GM23338 (cell line): ENCODE measurements at regions not wholly inside any gene's neighbourhood (a gene's known extent, or its start where the extent isn't known, plus 50 kb on each side); places are given as distances from the start of the nearest gene placed in this dataset.

ENCODE experiments used
- ATAC-seq: fragments of 200-7000 bp; cut with Tn5 transposase; 3 replicates; pipeline ENCODE4 v1.9.1; 2020
- DNase-seq: peaks from one replicate; pipeline ENCODE4 v3.0.0-alpha.2; 2015; ENCODE audit warnings: low spot score
- H2AFZ ChIP-seq: fragments of 200-600 bp; sonication (generic); 2 replicates; pipeline ENCODE4 v1.8.0; 2016; ENCODE audit warnings: antibody characterized with exemption, mild to moderate bottlenecking, moderate library complexity
- H3F3A ChIP-seq: fragments of 200-600 bp; sonication (generic); replicated peaks from 2 replicates; pipeline ENCODE4 v1.8.0; 2017; ENCODE audit warnings: antibody characterized with exemption, mixed run types, low read depth
- H3K27ac ChIP-seq: fragments of 200-600 bp; sonication (generic); 2 replicates; pipeline ENCODE4 v1.6.1; 2016; ENCODE audit warnings: low read depth
- H3K27me3 ChIP-seq: fragments of 200-600 bp; sonication (generic); 2 replicates; pipeline ENCODE4 v1.8.0; 2016; ENCODE audit warnings: mild to moderate bottlenecking, mixed run types, moderate library complexity; ENCODE audit not compliant: insufficient read depth
- H3K36me3 ChIP-seq: fragments of 200-600 bp; sonication (generic); 2 replicates; pipeline ENCODE4 v1.8.0; 2016; ENCODE audit warnings: mild to moderate bottlenecking; ENCODE audit not compliant: insufficient read depth
- H3K4me1 ChIP-seq: fragments of 200-600 bp; sonication (generic); 2 replicates; pipeline ENCODE4 v1.8.0; 2016; ENCODE audit warnings: mild to moderate bottlenecking, moderate library complexity; ENCODE audit not compliant: insufficient read depth
- H3K4me2 ChIP-seq: fragments of 200-600 bp; sonication (generic); 2 replicates; pipeline ENCODE4 v1.7.1; 2017; ENCODE audit warnings: mixed run types
- H3K4me3 ChIP-seq: fragments of 200-600 bp; sonication (generic); 2 replicates; pipeline ENCODE4 v1.6.1; 2016; ENCODE audit warnings: mixed run types
- H3K79me2 ChIP-seq: fragments of 200-600 bp; sonication (generic); replicated peaks from 2 replicates; pipeline ENCODE4 v1.8.0; 2017; ENCODE audit warnings: mild to moderate bottlenecking; ENCODE audit not compliant: insufficient read depth
- H3K9me2 ChIP-seq: fragments of 200-600 bp; sonication (generic); 2 replicates; pipeline ENCODE4 v1.8.0; 2017; ENCODE audit not compliant: insufficient read depth
- H4K20me1 ChIP-seq: fragments of 200-600 bp; sonication (generic); replicated peaks from 2 replicates; pipeline ENCODE4 v1.8.0; 2017; ENCODE audit warnings: mild to moderate bottlenecking; ENCODE audit not compliant: insufficient read depth
- H3K27ac Mint-ChIP-seq: 2 replicates; pipeline ENCODE4 v1.8.0; 2020; ENCODE audit warnings: inconsistent platforms, mild to moderate bottlenecking, moderate library complexity, mixed read lengths
- H3K27me3 Mint-ChIP-seq: 3 replicates; pipeline ENCODE4 v1.8.0; 2022; ENCODE audit warnings: low read depth, mild to moderate bottlenecking, moderate library complexity, mixed read lengths, inconsistent platforms; ENCODE audit not compliant: insufficient read depth, poor library complexity
- H3K36me3 Mint-ChIP-seq: 3 replicates; pipeline ENCODE4 v1.8.0; 2021; ENCODE audit warnings: low read depth, mild to moderate bottlenecking, inconsistent platforms, moderate library complexity, mixed read lengths
- H3K4me1 Mint-ChIP-seq: 3 replicates; pipeline ENCODE4 v1.8.0; 2020; ENCODE audit warnings: mild to moderate bottlenecking, inconsistent platforms, mixed read lengths
- H3K4me3 Mint-ChIP-seq: 3 replicates; pipeline ENCODE4 v1.8.0; 2021; ENCODE audit warnings: moderate library complexity, mild to moderate bottlenecking, inconsistent platforms, mixed read lengths
- H3K9me3 Mint-ChIP-seq: 3 replicates; pipeline ENCODE4 v1.8.0; 2020; ENCODE audit warnings: moderate library complexity, mild to moderate bottlenecking, inconsistent platforms, mixed read lengths
- CREB1 ChIP-seq: fragments of 250-450 bp; sonication (Bioruptor Pico); IDR thresholded peaks from 2 replicates; pipeline ENCODE4 v1.5.0; 2020; ENCODE audit warnings: low read depth, mild to moderate bottlenecking, moderate library complexity
- EZH2 ChIP-seq: fragments of 200-600 bp; sonication (generic); IDR thresholded peaks from one replicate; pipeline ENCODE4 v1.8.0; 2017; ENCODE audit warnings: antibody characterized with exemption, mild to moderate bottlenecking, low read depth; ENCODE audit not compliant: unreplicated experiment
- EZH2phosphoT487 ChIP-seq: fragments of 200-600 bp; sonication (generic); IDR thresholded peaks from one replicate; pipeline ENCODE4 v1.8.1; 2018; ENCODE audit warnings: antibody characterized with exemption; ENCODE audit not compliant: unreplicated experiment
- JUNB ChIP-seq: IDR thresholded peaks from one replicate; pipeline ENCODE4 v1.6.1; 2016; ENCODE audit warnings: antibody characterized with exemption; ENCODE audit not compliant: unreplicated experiment
- NANOG ChIP-seq: IDR thresholded peaks from 2 replicates; pipeline ENCODE4 v1.6.1; 2016; ENCODE audit warnings: antibody characterized with exemption, borderline replicate concordance
- POLR2AphosphoS5 ChIP-seq: IDR thresholded peaks from 2 replicates; pipeline ENCODE4 v1.6.1; 2016; ENCODE audit warnings: antibody characterized with exemption, low read depth
- STAT1 ChIP-seq: IDR thresholded peaks from one replicate; pipeline ENCODE4 v1.6.1; 2016; ENCODE audit warnings: antibody characterized with exemption; ENCODE audit not compliant: unreplicated experiment
- ZNF114 ChIP-seq: fragments of 250-450 bp; sonication (Bioruptor Pico); IDR thresholded peaks from 2 replicates; pipeline ENCODE4 v1.5.0; 2020; ENCODE audit warnings: mild to moderate bottlenecking, moderate library complexity
- ZNF331 ChIP-seq: fragments of 250-450 bp; sonication (Bioruptor Pico); IDR thresholded peaks from 2 replicates; pipeline ENCODE4 v1.5.0; 2020; ENCODE audit warnings: low read depth, mild to moderate bottlenecking, moderate library complexity
- TF ChIP-seq, protein P1 (sequence below): IDR thresholded peaks from one replicate; pipeline ENCODE4 v1.6.1; 2018; ENCODE audit warnings: antibody characterized with exemption; ENCODE audit not compliant: unreplicated experiment
- TF ChIP-seq, protein P2 (sequence below), 2 experiments: fragments of 200-600 bp in 1 of 2; sonication (generic) in 1 of 2; conservative IDR thresholded peaks; 2 replicates each; pipeline versions ENCODE4 v1.5.1 to v1.6.1; 2016 to 2017; ENCODE audit warnings: antibody characterized with exemption in 2 of 2, low read depth in 2 of 2, mild to moderate bottlenecking in 2 of 2, moderate library complexity in 1 of 2
- TF ChIP-seq, protein P3 (sequence below): IDR thresholded peaks from 2 replicates; pipeline ENCODE4 v1.6.1; 2016; ENCODE audit warnings: antibody characterized with exemption

DNA sequence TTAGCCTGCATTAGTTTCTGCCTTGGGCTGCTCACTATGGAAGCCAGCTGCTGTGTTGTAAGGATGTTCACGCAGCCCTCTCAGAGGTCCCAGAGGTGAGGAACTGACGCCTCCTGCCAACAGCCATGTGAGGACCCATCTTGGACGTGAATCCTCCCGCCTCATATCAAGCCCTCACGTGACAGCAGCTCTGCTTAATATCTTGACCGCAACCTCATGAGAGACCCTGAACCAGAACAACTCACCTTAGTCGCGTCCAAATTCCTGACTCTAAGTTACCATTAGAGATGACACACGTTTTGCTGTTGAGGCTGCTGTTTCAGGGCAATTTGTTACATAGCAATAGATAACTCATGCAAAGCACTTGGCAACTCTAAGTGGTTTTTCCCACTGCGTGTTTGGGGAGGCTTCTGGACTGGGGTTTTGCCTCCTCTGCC lies 97.7 kb downstream of the TMEM17 start (continued):
- TF ChIP-seq, protein P1, sequence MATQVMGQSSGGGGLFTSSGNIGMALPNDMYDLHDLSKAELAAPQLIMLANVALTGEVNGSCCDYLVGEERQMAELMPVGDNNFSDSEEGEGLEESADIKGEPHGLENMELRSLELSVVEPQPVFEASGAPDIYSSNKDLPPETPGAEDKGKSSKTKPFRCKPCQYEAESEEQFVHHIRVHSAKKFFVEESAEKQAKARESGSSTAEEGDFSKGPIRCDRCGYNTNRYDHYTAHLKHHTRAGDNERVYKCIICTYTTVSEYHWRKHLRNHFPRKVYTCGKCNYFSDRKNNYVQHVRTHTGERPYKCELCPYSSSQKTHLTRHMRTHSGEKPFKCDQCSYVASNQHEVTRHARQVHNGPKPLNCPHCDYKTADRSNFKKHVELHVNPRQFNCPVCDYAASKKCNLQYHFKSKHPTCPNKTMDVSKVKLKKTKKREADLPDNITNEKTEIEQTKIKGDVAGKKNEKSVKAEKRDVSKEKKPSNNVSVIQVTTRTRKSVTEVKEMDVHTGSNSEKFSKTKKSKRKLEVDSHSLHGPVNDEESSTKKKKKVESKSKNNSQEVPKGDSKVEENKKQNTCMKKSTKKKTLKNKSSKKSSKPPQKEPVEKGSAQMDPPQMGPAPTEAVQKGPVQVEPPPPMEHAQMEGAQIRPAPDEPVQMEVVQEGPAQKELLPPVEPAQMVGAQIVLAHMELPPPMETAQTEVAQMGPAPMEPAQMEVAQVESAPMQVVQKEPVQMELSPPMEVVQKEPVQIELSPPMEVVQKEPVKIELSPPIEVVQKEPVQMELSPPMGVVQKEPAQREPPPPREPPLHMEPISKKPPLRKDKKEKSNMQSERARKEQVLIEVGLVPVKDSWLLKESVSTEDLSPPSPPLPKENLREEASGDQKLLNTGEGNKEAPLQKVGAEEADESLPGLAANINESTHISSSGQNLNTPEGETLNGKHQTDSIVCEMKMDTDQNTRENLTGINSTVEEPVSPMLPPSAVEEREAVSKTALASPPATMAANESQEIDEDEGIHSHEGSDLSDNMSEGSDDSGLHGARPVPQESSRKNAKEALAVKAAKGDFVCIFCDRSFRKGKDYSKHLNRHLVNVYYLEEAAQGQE: no peak
- TF ChIP-seq STAT1 (no peak), POLR2AphosphoS5 (no peak), EZH2phosphoT487 (no peak)
- TF ChIP-seq, protein P2, sequence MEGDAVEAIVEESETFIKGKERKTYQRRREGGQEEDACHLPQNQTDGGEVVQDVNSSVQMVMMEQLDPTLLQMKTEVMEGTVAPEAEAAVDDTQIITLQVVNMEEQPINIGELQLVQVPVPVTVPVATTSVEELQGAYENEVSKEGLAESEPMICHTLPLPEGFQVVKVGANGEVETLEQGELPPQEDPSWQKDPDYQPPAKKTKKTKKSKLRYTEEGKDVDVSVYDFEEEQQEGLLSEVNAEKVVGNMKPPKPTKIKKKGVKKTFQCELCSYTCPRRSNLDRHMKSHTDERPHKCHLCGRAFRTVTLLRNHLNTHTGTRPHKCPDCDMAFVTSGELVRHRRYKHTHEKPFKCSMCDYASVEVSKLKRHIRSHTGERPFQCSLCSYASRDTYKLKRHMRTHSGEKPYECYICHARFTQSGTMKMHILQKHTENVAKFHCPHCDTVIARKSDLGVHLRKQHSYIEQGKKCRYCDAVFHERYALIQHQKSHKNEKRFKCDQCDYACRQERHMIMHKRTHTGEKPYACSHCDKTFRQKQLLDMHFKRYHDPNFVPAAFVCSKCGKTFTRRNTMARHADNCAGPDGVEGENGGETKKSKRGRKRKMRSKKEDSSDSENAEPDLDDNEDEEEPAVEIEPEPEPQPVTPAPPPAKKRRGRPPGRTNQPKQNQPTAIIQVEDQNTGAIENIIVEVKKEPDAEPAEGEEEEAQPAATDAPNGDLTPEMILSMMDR (conservative IDR thresholded peaks at IDR 0.05; ENCODE audit: low read depth in 2 of 2): no peak

DNA sequence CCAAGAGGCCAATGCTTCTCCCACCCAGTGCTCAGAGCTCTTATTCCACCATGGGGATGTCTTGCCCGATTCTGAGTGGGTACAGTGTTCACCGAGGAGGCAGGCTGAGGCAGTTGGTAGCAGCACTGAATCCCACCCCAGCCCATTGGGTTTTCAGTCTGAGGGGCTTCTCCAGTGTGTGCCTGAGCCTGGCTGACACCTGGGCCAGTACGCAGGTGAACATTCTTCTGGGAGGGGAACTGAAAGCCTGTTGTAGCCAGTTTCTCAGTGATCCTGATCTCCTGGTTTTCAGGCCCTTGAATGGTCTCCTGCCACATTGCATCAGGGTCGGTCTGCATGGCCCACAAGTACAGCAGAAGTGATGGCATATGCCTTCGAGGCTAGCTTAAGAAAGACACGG lies 98.2 kb downstream of the TMEM17 start:
- Mint-ChIP-seq H3K36me3 (peaks cover 12% of the 10 kb centered on the region), H3K27ac (no peak overlapping the region; the same call in 1 of the 2 replicates), H3K9me3 (peaks cover 15% of the 10 kb centered on the region; the same call in 2 of the 3 replicates), H3K27me3 (peaks cover 11% of the 10 kb centered on the region), H3K4me1 (peaks cover 20% of the 10 kb centered on the region), H3K4me3 (no peak overlapping the region)
- Histone ChIP-seq H2AFZ (0 out of 2 replicates have a peak overlapping the region, but pooled peaks have one; percentile 10), H3K36me3 (no peaks in the 10 kb centered on the region), H3K27me3 (no peaks in the 10 kb centered on the region), H3K4me3 (no peak overlapping the region), H3F3A (0 out of 2 replicates have a peak, but pooled peaks cover 7% of the 10 kb centered on the region), H4K20me1 (no peaks in the 10 kb centered on the region), H3K27ac (no peak overlapping the region), H3K9me2 (0 out of 2 replicates have a peak, but pooled peaks cover 9% of the 10 kb centered on the region), H3K79me2 (no peaks in the 10 kb centered on the region), H3K4me2 (no peak overlapping the region), H3K4me1 (peaks cover 23% of the 10 kb centered on the region)
- ATAC-seq (no peak), DNase-seq (no peak)
- TF ChIP-seq CREB1 (CRISPR knock-in tag): no peak
- TF ChIP-seq EZH2: no peak
- TF ChIP-seq, protein P3, sequence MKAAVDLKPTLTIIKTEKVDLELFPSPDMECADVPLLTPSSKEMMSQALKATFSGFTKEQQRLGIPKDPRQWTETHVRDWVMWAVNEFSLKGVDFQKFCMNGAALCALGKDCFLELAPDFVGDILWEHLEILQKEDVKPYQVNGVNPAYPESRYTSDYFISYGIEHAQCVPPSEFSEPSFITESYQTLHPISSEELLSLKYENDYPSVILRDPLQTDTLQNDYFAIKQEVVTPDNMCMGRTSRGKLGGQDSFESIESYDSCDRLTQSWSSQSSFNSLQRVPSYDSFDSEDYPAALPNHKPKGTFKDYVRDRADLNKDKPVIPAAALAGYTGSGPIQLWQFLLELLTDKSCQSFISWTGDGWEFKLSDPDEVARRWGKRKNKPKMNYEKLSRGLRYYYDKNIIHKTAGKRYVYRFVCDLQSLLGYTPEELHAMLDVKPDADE: no peak
- TF ChIP-seq, protein P2 (conservative IDR thresholded peaks at IDR 0.05; ENCODE audit: low read depth in 2 of 2): no peak
- TF ChIP-seq POLR2AphosphoS5: no peak
- TF ChIP-seq NANOG: no peak
- no peak for TF ChIP-seq JUNB
- TF ChIP-seq EZH2phosphoT487: no peak
- TF ChIP-seq STAT1: no peak
- no peak for TF ChIP-seq ZNF331 (CRISPR knock-in tag)
- TF ChIP-seq ZNF114 (CRISPR knock-in tag): no peak
